ENCODE measurements at regions not wholly inside any gene's neighbourhood (a gene's known extent, or its start where the extent isn't known, plus 50 kb on each side); places are given as distances from the start of the nearest gene placed in this dataset.
A peak's percentile ranks its signal among the peaks of the same experiment; 100 is the strongest.

GRCh38 chr11:45423475-45424120 is 137.5 kb upstream of the SYT13 start:
- H3K4me2 ChIP-seq: no peak overlapping the region
- Mint-ChIP-seq H3K4me1 (peaks cover 10% of the 10 kb centered on the region; the same call in 2 of the 3 replicates), H3K36me3 (ENCODE audit: low read depth) (no peaks in the 10 kb centered on the region), H3K27me3 (ENCODE audit: insufficient read depth, low read depth, poor library complexity) (peaks cover 2% of the 10 kb centered on the region), H3K4me3 (no peak overlapping the region), H3K9me3 (peaks cover 3% of the 10 kb centered on the region; the same call in 1 of the 3 replicates), H3K27ac (no peak overlapping the region)
- DNase-seq (ENCODE audit: low spot score) (no peak), ATAC-seq (no peak)
- no peaks in the 10 kb centered on the region for H3K27me3 ChIP-seq (ENCODE audit: insufficient read depth)
- H4K20me1 ChIP-seq (replicated peaks; ENCODE audit: insufficient read depth): no peaks in the 10 kb centered on the region
- no peaks in the 10 kb centered on the region for H3K36me3 ChIP-seq (ENCODE audit: insufficient read depth)
- H3K9me2 ChIP-seq (ENCODE audit: insufficient read depth): 0 out of 2 replicates have a peak, but pooled peaks cover 7% of the 10 kb centered on the region
- no peak overlapping the region for H3K4me3 ChIP-seq
- H2AFZ ChIP-seq: 0 out of 2 replicates have a peak overlapping the region, but pooled peaks have one; percentile 28
- H3K27ac ChIP-seq (ENCODE audit: low read depth): no peak overlapping the region
- no peaks in the 10 kb centered on the region for H3K4me1 ChIP-seq (ENCODE audit: insufficient read depth)
- no peaks in the 10 kb centered on the region for H3K79me2 ChIP-seq (replicated peaks; ENCODE audit: insufficient read depth)
- TF ChIP-seq, protein P1, sequence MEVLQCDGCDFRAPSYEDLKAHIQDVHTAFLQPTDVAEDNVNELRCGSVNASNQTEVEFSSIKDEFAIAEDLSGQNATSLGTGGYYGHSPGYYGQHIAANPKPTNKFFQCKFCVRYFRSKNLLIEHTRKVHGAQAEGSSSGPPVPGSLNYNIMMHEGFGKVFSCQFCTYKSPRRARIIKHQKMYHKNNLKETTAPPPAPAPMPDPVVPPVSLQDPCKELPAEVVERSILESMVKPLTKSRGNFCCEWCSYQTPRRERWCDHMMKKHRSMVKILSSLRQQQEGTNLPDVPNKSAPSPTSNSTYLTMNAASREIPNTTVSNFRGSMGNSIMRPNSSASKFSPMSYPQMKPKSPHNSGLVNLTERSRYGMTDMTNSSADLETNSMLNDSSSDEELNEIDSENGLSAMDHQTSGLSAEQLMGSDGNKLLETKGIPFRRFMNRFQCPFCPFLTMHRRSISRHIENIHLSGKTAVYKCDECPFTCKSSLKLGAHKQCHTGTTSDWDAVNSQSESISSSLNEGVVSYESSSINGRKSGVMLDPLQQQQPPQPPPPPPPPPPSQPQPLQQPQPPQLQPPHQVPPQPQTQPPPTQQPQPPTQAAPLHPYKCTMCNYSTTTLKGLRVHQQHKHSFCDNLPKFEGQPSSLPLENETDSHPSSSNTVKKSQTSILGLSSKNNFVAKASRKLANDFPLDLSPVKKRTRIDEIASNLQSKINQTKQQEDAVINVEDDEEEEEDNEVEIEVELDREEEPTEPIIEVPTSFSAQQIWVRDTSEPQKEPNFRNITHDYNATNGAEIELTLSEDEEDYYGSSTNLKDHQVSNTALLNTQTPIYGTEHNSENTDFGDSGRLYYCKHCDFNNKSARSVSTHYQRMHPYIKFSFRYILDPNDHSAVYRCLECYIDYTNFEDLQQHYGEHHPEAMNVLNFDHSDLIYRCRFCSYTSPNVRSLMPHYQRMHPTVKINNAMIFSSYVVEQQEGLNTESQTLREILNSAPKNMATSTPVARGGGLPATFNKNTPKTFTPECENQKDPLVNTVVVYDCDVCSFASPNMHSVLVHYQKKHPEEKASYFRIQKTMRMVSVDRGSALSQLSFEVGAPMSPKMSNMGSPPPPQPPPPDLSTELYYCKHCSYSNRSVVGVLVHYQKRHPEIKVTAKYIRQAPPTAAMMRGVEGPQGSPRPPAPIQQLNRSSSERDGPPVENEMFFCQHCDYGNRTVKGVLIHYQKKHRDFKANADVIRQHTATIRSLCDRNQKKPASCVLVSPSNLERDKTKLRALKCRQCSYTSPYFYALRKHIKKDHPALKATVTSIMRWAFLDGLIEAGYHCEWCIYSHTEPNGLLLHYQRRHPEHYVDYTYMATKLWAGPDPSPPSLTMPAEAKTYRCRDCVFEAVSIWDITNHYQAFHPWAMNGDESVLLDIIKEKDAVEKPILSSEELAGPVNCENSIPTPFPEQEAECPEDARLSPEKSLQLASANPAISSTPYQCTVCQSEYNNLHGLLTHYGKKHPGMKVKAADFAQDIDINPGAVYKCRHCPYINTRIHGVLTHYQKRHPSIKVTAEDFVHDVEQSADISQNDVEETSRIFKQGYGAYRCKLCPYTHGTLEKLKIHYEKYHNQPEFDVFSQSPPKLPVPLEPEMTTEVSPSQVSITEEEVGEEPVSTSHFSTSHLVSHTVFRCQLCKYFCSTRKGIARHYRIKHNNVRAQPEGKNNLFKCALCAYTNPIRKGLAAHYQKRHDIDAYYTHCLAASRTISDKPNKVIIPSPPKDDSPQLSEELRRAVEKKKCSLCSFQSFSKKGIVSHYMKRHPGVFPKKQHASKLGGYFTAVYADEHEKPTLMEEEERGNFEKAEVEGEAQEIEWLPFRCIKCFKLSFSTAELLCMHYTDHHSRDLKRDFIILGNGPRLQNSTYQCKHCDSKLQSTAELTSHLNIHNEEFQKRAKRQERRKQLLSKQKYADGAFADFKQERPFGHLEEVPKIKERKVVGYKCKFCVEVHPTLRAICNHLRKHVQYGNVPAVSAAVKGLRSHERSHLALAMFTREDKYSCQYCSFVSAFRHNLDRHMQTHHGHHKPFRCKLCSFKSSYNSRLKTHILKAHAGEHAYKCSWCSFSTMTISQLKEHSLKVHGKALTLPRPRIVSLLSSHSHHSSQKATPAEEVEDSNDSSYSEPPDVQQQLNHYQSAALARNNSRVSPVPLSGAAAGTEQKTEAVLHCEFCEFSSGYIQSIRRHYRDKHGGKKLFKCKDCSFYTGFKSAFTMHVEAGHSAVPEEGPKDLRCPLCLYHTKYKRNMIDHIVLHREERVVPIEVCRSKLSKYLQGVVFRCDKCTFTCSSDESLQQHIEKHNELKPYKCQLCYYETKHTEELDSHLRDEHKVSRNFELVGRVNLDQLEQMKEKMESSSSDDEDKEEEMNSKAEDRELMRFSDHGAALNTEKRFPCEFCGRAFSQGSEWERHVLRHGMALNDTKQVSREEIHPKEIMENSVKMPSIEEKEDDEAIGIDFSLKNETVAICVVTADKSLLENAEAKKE (CRISPR knock-in tag; IDR thresholded peaks at IDR 0.05): no peak
- no peak for TF ChIP-seq NANOG (IDR thresholded peaks at IDR 0.05; ENCODE audit: borderline replicate concordance)
- TF ChIP-seq STAT1 (IDR thresholded peaks at IDR 0.05; ENCODE audit: unreplicated experiment): no peak
- TF ChIP-seq, protein P2, sequence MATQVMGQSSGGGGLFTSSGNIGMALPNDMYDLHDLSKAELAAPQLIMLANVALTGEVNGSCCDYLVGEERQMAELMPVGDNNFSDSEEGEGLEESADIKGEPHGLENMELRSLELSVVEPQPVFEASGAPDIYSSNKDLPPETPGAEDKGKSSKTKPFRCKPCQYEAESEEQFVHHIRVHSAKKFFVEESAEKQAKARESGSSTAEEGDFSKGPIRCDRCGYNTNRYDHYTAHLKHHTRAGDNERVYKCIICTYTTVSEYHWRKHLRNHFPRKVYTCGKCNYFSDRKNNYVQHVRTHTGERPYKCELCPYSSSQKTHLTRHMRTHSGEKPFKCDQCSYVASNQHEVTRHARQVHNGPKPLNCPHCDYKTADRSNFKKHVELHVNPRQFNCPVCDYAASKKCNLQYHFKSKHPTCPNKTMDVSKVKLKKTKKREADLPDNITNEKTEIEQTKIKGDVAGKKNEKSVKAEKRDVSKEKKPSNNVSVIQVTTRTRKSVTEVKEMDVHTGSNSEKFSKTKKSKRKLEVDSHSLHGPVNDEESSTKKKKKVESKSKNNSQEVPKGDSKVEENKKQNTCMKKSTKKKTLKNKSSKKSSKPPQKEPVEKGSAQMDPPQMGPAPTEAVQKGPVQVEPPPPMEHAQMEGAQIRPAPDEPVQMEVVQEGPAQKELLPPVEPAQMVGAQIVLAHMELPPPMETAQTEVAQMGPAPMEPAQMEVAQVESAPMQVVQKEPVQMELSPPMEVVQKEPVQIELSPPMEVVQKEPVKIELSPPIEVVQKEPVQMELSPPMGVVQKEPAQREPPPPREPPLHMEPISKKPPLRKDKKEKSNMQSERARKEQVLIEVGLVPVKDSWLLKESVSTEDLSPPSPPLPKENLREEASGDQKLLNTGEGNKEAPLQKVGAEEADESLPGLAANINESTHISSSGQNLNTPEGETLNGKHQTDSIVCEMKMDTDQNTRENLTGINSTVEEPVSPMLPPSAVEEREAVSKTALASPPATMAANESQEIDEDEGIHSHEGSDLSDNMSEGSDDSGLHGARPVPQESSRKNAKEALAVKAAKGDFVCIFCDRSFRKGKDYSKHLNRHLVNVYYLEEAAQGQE (IDR thresholded peaks at IDR 0.05; ENCODE audit: unreplicated experiment): no peak
- no peak for TF ChIP-seq ETS1 (IDR thresholded peaks at IDR 0.05)
- H3F3A ChIP-seq (replicated peaks; ENCODE audit: low read depth): no peaks in the 10 kb centered on the region

Data from GM23338 (cell line).